NT2/D1 (cell line): ENCODE measurements at regions not wholly inside any gene's neighbourhood (a gene's known extent, or its start where the extent isn't known, plus 50 kb on each side); places are given as distances from the start of the nearest gene placed in this dataset.

Experiments
- SUZ12 ChIP-seq: IDR thresholded peaks from 2 replicates; pipeline ENCODE4 v1.6.1; 2011; ENCODE audit not compliant: insufficient read length, insufficient read depth; ENCODE audit errors: extremely low read depth
- YY1 ChIP-seq: IDR thresholded peaks from 2 replicates; pipeline ENCODE4 v1.6.1; 2011; ENCODE audit not compliant: insufficient read length, insufficient read depth
- ZNF274 ChIP-seq: IDR thresholded peaks from 2 replicates; pipeline ENCODE4 v1.6.1; 2011; ENCODE audit warnings: mild to moderate bottlenecking, low read depth, low read length

GRCh38 chr11:134015556-134015955 lies 53.3 kb upstream of the JAM3 start:
- TF ChIP-seq ZNF274, result no peak
- no peak for TF ChIP-seq YY1
- TF ChIP-seq SUZ12, result no peak
